GM23338 (cell line): ENCODE measurements at regions not wholly inside any gene's neighbourhood (a gene's known extent, or its start where the extent isn't known, plus 50 kb on each side); places are given as distances from the start of the nearest gene placed in this dataset.

Experiments
- ATAC-seq: fragments of 200-7000 bp; cut with Tn5 transposase; 3 replicates; pipeline ENCODE4 v1.9.1; 2020
- DNase-seq: peaks from one replicate; pipeline ENCODE4 v3.0.0-alpha.2; 2015; ENCODE audit warnings: low spot score
- H2AFZ ChIP-seq: fragments of 200-600 bp; sonication (generic); 2 replicates; pipeline ENCODE4 v1.8.0; 2016; ENCODE audit warnings: antibody characterized with exemption, mild to moderate bottlenecking, moderate library complexity
- H3F3A ChIP-seq: fragments of 200-600 bp; sonication (generic); replicated peaks from 2 replicates; pipeline ENCODE4 v1.8.0; 2017; ENCODE audit warnings: antibody characterized with exemption, mixed run types, low read depth
- H3K27ac ChIP-seq: fragments of 200-600 bp; sonication (generic); 2 replicates; pipeline ENCODE4 v1.6.1; 2016; ENCODE audit warnings: low read depth
- H3K27me3 ChIP-seq: fragments of 200-600 bp; sonication (generic); 2 replicates; pipeline ENCODE4 v1.8.0; 2016; ENCODE audit warnings: mild to moderate bottlenecking, mixed run types, moderate library complexity; ENCODE audit not compliant: insufficient read depth
- H3K36me3 ChIP-seq: fragments of 200-600 bp; sonication (generic); 2 replicates; pipeline ENCODE4 v1.8.0; 2016; ENCODE audit warnings: mild to moderate bottlenecking; ENCODE audit not compliant: insufficient read depth
- H3K4me1 ChIP-seq: fragments of 200-600 bp; sonication (generic); 2 replicates; pipeline ENCODE4 v1.8.0; 2016; ENCODE audit warnings: mild to moderate bottlenecking, moderate library complexity; ENCODE audit not compliant: insufficient read depth
- H3K4me2 ChIP-seq: fragments of 200-600 bp; sonication (generic); 2 replicates; pipeline ENCODE4 v1.7.1; 2017; ENCODE audit warnings: mixed run types
- H3K4me3 ChIP-seq: fragments of 200-600 bp; sonication (generic); 2 replicates; pipeline ENCODE4 v1.6.1; 2016; ENCODE audit warnings: mixed run types
- H3K79me2 ChIP-seq: fragments of 200-600 bp; sonication (generic); replicated peaks from 2 replicates; pipeline ENCODE4 v1.8.0; 2017; ENCODE audit warnings: mild to moderate bottlenecking; ENCODE audit not compliant: insufficient read depth
- H3K9me2 ChIP-seq: fragments of 200-600 bp; sonication (generic); 2 replicates; pipeline ENCODE4 v1.8.0; 2017; ENCODE audit not compliant: insufficient read depth
- H4K20me1 ChIP-seq: fragments of 200-600 bp; sonication (generic); replicated peaks from 2 replicates; pipeline ENCODE4 v1.8.0; 2017; ENCODE audit warnings: mild to moderate bottlenecking; ENCODE audit not compliant: insufficient read depth
- H3K27ac Mint-ChIP-seq: 2 replicates; pipeline ENCODE4 v1.8.0; 2020; ENCODE audit warnings: inconsistent platforms, mild to moderate bottlenecking, moderate library complexity, mixed read lengths
- H3K27me3 Mint-ChIP-seq: 3 replicates; pipeline ENCODE4 v1.8.0; 2022; ENCODE audit warnings: low read depth, mild to moderate bottlenecking, moderate library complexity, mixed read lengths, inconsistent platforms; ENCODE audit not compliant: insufficient read depth, poor library complexity
- H3K36me3 Mint-ChIP-seq: 3 replicates; pipeline ENCODE4 v1.8.0; 2021; ENCODE audit warnings: low read depth, mild to moderate bottlenecking, inconsistent platforms, moderate library complexity, mixed read lengths
- H3K4me1 Mint-ChIP-seq: 3 replicates; pipeline ENCODE4 v1.8.0; 2020; ENCODE audit warnings: mild to moderate bottlenecking, inconsistent platforms, mixed read lengths
- H3K4me3 Mint-ChIP-seq: 3 replicates; pipeline ENCODE4 v1.8.0; 2021; ENCODE audit warnings: moderate library complexity, mild to moderate bottlenecking, inconsistent platforms, mixed read lengths
- H3K9me3 Mint-ChIP-seq: 3 replicates; pipeline ENCODE4 v1.8.0; 2020; ENCODE audit warnings: moderate library complexity, mild to moderate bottlenecking, inconsistent platforms, mixed read lengths
- CREB1 ChIP-seq: fragments of 250-450 bp; sonication (Bioruptor Pico); IDR thresholded peaks from 2 replicates; pipeline ENCODE4 v1.5.0; 2020; ENCODE audit warnings: low read depth, mild to moderate bottlenecking, moderate library complexity
- EZH2 ChIP-seq: fragments of 200-600 bp; sonication (generic); IDR thresholded peaks from one replicate; pipeline ENCODE4 v1.8.0; 2017; ENCODE audit warnings: antibody characterized with exemption, mild to moderate bottlenecking, low read depth; ENCODE audit not compliant: unreplicated experiment
- EZH2phosphoT487 ChIP-seq: fragments of 200-600 bp; sonication (generic); IDR thresholded peaks from one replicate; pipeline ENCODE4 v1.8.1; 2018; ENCODE audit warnings: antibody characterized with exemption; ENCODE audit not compliant: unreplicated experiment
- JUNB ChIP-seq: IDR thresholded peaks from one replicate; pipeline ENCODE4 v1.6.1; 2016; ENCODE audit warnings: antibody characterized with exemption; ENCODE audit not compliant: unreplicated experiment
- NANOG ChIP-seq: IDR thresholded peaks from 2 replicates; pipeline ENCODE4 v1.6.1; 2016; ENCODE audit warnings: antibody characterized with exemption, borderline replicate concordance
- POLR2AphosphoS5 ChIP-seq: IDR thresholded peaks from 2 replicates; pipeline ENCODE4 v1.6.1; 2016; ENCODE audit warnings: antibody characterized with exemption, low read depth
- STAT1 ChIP-seq: IDR thresholded peaks from one replicate; pipeline ENCODE4 v1.6.1; 2016; ENCODE audit warnings: antibody characterized with exemption; ENCODE audit not compliant: unreplicated experiment
- ZNF331 ChIP-seq: fragments of 250-450 bp; sonication (Bioruptor Pico); IDR thresholded peaks from 2 replicates; pipeline ENCODE4 v1.5.0; 2020; ENCODE audit warnings: low read depth, mild to moderate bottlenecking, moderate library complexity
- TF ChIP-seq, protein P1 (sequence below), 2 experiments: fragments of 200-600 bp in 1 of 2; sonication (generic) in 1 of 2; conservative IDR thresholded peaks; 2 replicates each; pipeline versions ENCODE4 v1.5.1 to v1.6.1; 2016 to 2017; ENCODE audit warnings: antibody characterized with exemption in 2 of 2, low read depth in 2 of 2, mild to moderate bottlenecking in 2 of 2, moderate library complexity in 1 of 2
- TF ChIP-seq, protein P2 (sequence below): fragments of 250-450 bp; sonication (Bioruptor Pico); IDR thresholded peaks from 2 replicates; pipeline ENCODE4 v1.5.0; 2020; ENCODE audit warnings: mild to moderate bottlenecking, moderate library complexity
- TF ChIP-seq, protein P3 (sequence below): IDR thresholded peaks from one replicate; pipeline ENCODE4 v1.6.1; 2018; ENCODE audit warnings: antibody characterized with exemption; ENCODE audit not compliant: unreplicated experiment
- TF ChIP-seq, protein P4 (sequence below): IDR thresholded peaks from 2 replicates; pipeline ENCODE4 v1.6.1; 2016; ENCODE audit warnings: antibody characterized with exemption

DNA sequence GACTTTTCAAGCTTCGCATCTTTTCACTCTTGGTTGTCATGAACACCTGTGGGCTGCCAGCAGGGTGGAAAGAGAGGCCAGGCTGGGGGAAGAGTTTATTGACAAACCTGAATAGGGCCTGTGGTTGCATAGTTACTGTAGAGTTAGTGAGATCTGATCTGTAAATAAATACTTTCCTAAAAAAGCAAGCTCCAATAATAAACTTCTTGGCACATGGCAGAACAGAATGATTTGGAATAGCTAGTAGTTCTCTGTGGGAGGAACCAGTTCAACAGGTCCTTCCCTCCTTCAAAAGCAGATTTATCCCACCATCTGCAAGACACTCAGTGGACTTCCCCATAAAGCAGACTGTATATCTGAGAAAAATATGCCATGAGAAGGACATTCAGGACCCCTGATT is 445.0 kb downstream of the HACE1 start:
- Histone ChIP-seq H3K27me3 (no peaks in the 10 kb centered on the region), H3K4me3 (no peak overlapping the region), H3K4me2 (no peak overlapping the region), H3K27ac (no peak overlapping the region), H3K79me2 (no peaks in the 10 kb centered on the region), H3F3A (no peaks in the 10 kb centered on the region), H4K20me1 (no peaks in the 10 kb centered on the region), H3K9me2 (no peaks in the 10 kb centered on the region), H2AFZ (no peak overlapping the region), H3K4me1 (no peaks in the 10 kb centered on the region), H3K36me3 (no peaks in the 10 kb centered on the region)
- Mint-ChIP-seq H3K9me3 (no peaks in the 10 kb centered on the region), H3K36me3 (no peaks in the 10 kb centered on the region), H3K4me3 (no peak overlapping the region), H3K27me3 (peaks cover 2% of the 10 kb centered on the region), H3K27ac (no peak overlapping the region), H3K4me1 (0 out of 3 replicates have a peak, but pooled peaks cover 2% of the 10 kb centered on the region)
- no peak for DNase-seq
- no peak for ATAC-seq
- TF ChIP-seq EZH2phosphoT487 (no peak), CREB1 (CRISPR knock-in tag) (no peak), JUNB (no peak), STAT1 (no peak), POLR2AphosphoS5 (no peak), NANOG (no peak), ZNF331 (CRISPR knock-in tag) (no peak), EZH2 (no peak)
- TF ChIP-seq, protein P1, sequence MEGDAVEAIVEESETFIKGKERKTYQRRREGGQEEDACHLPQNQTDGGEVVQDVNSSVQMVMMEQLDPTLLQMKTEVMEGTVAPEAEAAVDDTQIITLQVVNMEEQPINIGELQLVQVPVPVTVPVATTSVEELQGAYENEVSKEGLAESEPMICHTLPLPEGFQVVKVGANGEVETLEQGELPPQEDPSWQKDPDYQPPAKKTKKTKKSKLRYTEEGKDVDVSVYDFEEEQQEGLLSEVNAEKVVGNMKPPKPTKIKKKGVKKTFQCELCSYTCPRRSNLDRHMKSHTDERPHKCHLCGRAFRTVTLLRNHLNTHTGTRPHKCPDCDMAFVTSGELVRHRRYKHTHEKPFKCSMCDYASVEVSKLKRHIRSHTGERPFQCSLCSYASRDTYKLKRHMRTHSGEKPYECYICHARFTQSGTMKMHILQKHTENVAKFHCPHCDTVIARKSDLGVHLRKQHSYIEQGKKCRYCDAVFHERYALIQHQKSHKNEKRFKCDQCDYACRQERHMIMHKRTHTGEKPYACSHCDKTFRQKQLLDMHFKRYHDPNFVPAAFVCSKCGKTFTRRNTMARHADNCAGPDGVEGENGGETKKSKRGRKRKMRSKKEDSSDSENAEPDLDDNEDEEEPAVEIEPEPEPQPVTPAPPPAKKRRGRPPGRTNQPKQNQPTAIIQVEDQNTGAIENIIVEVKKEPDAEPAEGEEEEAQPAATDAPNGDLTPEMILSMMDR (conservative IDR thresholded peaks at IDR 0.05; ENCODE audit: low read depth in 2 of 2), result no peak
- TF ChIP-seq, protein P2, sequence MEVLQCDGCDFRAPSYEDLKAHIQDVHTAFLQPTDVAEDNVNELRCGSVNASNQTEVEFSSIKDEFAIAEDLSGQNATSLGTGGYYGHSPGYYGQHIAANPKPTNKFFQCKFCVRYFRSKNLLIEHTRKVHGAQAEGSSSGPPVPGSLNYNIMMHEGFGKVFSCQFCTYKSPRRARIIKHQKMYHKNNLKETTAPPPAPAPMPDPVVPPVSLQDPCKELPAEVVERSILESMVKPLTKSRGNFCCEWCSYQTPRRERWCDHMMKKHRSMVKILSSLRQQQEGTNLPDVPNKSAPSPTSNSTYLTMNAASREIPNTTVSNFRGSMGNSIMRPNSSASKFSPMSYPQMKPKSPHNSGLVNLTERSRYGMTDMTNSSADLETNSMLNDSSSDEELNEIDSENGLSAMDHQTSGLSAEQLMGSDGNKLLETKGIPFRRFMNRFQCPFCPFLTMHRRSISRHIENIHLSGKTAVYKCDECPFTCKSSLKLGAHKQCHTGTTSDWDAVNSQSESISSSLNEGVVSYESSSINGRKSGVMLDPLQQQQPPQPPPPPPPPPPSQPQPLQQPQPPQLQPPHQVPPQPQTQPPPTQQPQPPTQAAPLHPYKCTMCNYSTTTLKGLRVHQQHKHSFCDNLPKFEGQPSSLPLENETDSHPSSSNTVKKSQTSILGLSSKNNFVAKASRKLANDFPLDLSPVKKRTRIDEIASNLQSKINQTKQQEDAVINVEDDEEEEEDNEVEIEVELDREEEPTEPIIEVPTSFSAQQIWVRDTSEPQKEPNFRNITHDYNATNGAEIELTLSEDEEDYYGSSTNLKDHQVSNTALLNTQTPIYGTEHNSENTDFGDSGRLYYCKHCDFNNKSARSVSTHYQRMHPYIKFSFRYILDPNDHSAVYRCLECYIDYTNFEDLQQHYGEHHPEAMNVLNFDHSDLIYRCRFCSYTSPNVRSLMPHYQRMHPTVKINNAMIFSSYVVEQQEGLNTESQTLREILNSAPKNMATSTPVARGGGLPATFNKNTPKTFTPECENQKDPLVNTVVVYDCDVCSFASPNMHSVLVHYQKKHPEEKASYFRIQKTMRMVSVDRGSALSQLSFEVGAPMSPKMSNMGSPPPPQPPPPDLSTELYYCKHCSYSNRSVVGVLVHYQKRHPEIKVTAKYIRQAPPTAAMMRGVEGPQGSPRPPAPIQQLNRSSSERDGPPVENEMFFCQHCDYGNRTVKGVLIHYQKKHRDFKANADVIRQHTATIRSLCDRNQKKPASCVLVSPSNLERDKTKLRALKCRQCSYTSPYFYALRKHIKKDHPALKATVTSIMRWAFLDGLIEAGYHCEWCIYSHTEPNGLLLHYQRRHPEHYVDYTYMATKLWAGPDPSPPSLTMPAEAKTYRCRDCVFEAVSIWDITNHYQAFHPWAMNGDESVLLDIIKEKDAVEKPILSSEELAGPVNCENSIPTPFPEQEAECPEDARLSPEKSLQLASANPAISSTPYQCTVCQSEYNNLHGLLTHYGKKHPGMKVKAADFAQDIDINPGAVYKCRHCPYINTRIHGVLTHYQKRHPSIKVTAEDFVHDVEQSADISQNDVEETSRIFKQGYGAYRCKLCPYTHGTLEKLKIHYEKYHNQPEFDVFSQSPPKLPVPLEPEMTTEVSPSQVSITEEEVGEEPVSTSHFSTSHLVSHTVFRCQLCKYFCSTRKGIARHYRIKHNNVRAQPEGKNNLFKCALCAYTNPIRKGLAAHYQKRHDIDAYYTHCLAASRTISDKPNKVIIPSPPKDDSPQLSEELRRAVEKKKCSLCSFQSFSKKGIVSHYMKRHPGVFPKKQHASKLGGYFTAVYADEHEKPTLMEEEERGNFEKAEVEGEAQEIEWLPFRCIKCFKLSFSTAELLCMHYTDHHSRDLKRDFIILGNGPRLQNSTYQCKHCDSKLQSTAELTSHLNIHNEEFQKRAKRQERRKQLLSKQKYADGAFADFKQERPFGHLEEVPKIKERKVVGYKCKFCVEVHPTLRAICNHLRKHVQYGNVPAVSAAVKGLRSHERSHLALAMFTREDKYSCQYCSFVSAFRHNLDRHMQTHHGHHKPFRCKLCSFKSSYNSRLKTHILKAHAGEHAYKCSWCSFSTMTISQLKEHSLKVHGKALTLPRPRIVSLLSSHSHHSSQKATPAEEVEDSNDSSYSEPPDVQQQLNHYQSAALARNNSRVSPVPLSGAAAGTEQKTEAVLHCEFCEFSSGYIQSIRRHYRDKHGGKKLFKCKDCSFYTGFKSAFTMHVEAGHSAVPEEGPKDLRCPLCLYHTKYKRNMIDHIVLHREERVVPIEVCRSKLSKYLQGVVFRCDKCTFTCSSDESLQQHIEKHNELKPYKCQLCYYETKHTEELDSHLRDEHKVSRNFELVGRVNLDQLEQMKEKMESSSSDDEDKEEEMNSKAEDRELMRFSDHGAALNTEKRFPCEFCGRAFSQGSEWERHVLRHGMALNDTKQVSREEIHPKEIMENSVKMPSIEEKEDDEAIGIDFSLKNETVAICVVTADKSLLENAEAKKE, result no peak
- TF ChIP-seq, protein P3, sequence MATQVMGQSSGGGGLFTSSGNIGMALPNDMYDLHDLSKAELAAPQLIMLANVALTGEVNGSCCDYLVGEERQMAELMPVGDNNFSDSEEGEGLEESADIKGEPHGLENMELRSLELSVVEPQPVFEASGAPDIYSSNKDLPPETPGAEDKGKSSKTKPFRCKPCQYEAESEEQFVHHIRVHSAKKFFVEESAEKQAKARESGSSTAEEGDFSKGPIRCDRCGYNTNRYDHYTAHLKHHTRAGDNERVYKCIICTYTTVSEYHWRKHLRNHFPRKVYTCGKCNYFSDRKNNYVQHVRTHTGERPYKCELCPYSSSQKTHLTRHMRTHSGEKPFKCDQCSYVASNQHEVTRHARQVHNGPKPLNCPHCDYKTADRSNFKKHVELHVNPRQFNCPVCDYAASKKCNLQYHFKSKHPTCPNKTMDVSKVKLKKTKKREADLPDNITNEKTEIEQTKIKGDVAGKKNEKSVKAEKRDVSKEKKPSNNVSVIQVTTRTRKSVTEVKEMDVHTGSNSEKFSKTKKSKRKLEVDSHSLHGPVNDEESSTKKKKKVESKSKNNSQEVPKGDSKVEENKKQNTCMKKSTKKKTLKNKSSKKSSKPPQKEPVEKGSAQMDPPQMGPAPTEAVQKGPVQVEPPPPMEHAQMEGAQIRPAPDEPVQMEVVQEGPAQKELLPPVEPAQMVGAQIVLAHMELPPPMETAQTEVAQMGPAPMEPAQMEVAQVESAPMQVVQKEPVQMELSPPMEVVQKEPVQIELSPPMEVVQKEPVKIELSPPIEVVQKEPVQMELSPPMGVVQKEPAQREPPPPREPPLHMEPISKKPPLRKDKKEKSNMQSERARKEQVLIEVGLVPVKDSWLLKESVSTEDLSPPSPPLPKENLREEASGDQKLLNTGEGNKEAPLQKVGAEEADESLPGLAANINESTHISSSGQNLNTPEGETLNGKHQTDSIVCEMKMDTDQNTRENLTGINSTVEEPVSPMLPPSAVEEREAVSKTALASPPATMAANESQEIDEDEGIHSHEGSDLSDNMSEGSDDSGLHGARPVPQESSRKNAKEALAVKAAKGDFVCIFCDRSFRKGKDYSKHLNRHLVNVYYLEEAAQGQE, result no peak
- TF ChIP-seq, protein P4, sequence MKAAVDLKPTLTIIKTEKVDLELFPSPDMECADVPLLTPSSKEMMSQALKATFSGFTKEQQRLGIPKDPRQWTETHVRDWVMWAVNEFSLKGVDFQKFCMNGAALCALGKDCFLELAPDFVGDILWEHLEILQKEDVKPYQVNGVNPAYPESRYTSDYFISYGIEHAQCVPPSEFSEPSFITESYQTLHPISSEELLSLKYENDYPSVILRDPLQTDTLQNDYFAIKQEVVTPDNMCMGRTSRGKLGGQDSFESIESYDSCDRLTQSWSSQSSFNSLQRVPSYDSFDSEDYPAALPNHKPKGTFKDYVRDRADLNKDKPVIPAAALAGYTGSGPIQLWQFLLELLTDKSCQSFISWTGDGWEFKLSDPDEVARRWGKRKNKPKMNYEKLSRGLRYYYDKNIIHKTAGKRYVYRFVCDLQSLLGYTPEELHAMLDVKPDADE, result no peak
